Liver (tissue), 8 donors: ENCODE measurements at regions not wholly inside any gene's neighbourhood (a gene's known extent, or its start where the extent isn't known, plus 50 kb on each side); places are given as distances from the start of the nearest gene placed in this dataset.
A peak's percentile ranks its signal among the peaks of the same experiment; 100 is the strongest.

Source experiments
- DNase-seq: peaks from one replicate; pipeline ENCODE4 v3.0.0-alpha.2; 2017; ENCODE audit warnings: low spot score
- H3K27ac ChIP-seq, 2 donors: one replicate each; pipeline ENCODE4 v1.7.0; 2013; ENCODE audit warnings: inconsistent platforms in 2 of 2, low read length in 2 of 2, control low read depth in 1 of 2, low read depth in 1 of 2, mild to moderate bottlenecking in 1 of 2
- H3K27me3 ChIP-seq, 4 donors: one replicate each; pipeline versions ENCODE4 v1.6.1 to v1.7.0; 2013; ENCODE audit warnings: low read length in 3 of 4, inconsistent platforms in 1 of 4, mild to moderate bottlenecking in 1 of 4, moderate library complexity in 1 of 4; ENCODE audit not compliant: control insufficient read depth in 4 of 4, insufficient read depth in 4 of 4
- H3K36me3 ChIP-seq, 4 donors: one replicate each; pipeline versions ENCODE4 v1.6.1 to v1.7.0; 2013; ENCODE audit warnings: low read length in 3 of 4, mild to moderate bottlenecking in 3 of 4, low read depth in 1 of 4, moderate library complexity in 1 of 4; ENCODE audit not compliant: control insufficient read depth in 4 of 4, insufficient read depth in 3 of 4
- H3K4me1 ChIP-seq, 4 donors: one replicate each; pipeline versions ENCODE4 v1.6.1 to v1.7.0; 2013; ENCODE audit warnings: low read length in 3 of 4, mild to moderate bottlenecking in 3 of 4, moderate library complexity in 1 of 4; ENCODE audit not compliant: control insufficient read depth in 4 of 4, insufficient read depth in 4 of 4
- H3K4me3 ChIP-seq, 3 donors: one replicate each; pipeline versions ENCODE4 v1.6.1 to v1.7.0; 2013; ENCODE audit warnings: low read length in 3 of 3, control low read depth in 1 of 3, low read depth in 1 of 3, mild to moderate bottlenecking in 1 of 3
- H3K9ac ChIP-seq, 2 donors: one replicate each; pipeline ENCODE4 v1.7.0; 2013; ENCODE audit warnings: low read length in 2 of 2, mild to moderate bottlenecking in 2 of 2, moderate library complexity in 2 of 2, control low read depth in 1 of 2, low read depth in 1 of 2
- H3K9me3 ChIP-seq, 4 donors: one replicate each; pipeline versions ENCODE4 v1.6.1 to v1.7.0; 2013; ENCODE audit warnings: low read length in 3 of 4; ENCODE audit not compliant: control insufficient read depth in 4 of 4
- EGR1 ChIP-seq, 2 donors: IDR thresholded peaks; 2 replicates each; pipeline ENCODE4 v1.6.1; 2016 to 2018; ENCODE audit warnings: antibody characterized with exemption in 2 of 2, low read depth in 2 of 2
- FOXA1 ChIP-seq: IDR thresholded peaks from 2 replicates; pipeline ENCODE4 v1.6.1; 2016; ENCODE audit warnings: antibody characterized with exemption
- FOXA2 ChIP-seq: IDR thresholded peaks from 2 replicates; pipeline ENCODE4 v1.6.1; 2016; ENCODE audit warnings: antibody characterized with exemption
- GABPA ChIP-seq, 2 donors: IDR thresholded peaks in 1 of 2; conservative IDR thresholded peaks in 1 of 2; 2 replicates each; pipeline ENCODE4 v1.6.1; 2016; ENCODE audit warnings: antibody characterized with exemption in 2 of 2, mild to moderate bottlenecking in 1 of 2, moderate library complexity in 1 of 2
- HNF4A ChIP-seq, 2 donors: conservative IDR thresholded peaks; 2 replicates each; pipeline ENCODE4 v1.6.1; 2016; ENCODE audit warnings: antibody characterized with exemption in 2 of 2, mild to moderate bottlenecking in 2 of 2
- HNF4G ChIP-seq: IDR thresholded peaks from 2 replicates; pipeline ENCODE4 v1.6.1; 2016; ENCODE audit warnings: antibody characterized with exemption
- JUND ChIP-seq, 2 donors: IDR thresholded peaks; 2 replicates each; pipeline ENCODE4 v1.6.1; 2016; ENCODE audit warnings: antibody characterized with exemption in 2 of 2
- NR2F2 ChIP-seq: IDR thresholded peaks from 2 replicates; pipeline ENCODE4 v1.6.1; 2016; ENCODE audit warnings: antibody characterized with exemption
- RAD21 ChIP-seq, 2 donors: IDR thresholded peaks; 2 replicates each; pipeline ENCODE4 v1.6.1; 2016; ENCODE audit warnings: antibody characterized with exemption in 2 of 2, mild to moderate bottlenecking in 2 of 2
- RXRA ChIP-seq, 2 donors: IDR thresholded peaks; 2 replicates each; pipeline ENCODE4 v1.6.1; 2017 to 2018; ENCODE audit warnings: antibody characterized with exemption in 2 of 2, mild to moderate bottlenecking in 1 of 2
- SP1 ChIP-seq: IDR thresholded peaks from 2 replicates; pipeline ENCODE4 v1.6.1; 2018; ENCODE audit warnings: antibody characterized with exemption, mild to moderate bottlenecking
- TAF1 ChIP-seq: conservative IDR thresholded peaks from 2 replicates; pipeline ENCODE4 v1.6.1; 2016; ENCODE audit warnings: antibody characterized with exemption, mild to moderate bottlenecking
- YY1 ChIP-seq: IDR thresholded peaks from 2 replicates; pipeline ENCODE4 v1.6.1; 2016; ENCODE audit warnings: antibody characterized with exemption, mild to moderate bottlenecking
- WGBS: extraction: QIAGEN DNeasy Blood & Tissue Kit; methylation state at CpG from one replicate; pipeline ENCODE4 v1.1.7; 2013; 5-methylcytosine and 5-hydroxymethylcytosine counted together
- TF ChIP-seq, protein P1 (sequence below): fragments of 150-350 bp; IDR thresholded peaks from 2 replicates; pipeline ENCODE4 v1.5.1; 2017; ENCODE audit warnings: improper control_type of control experiment, low read depth, low read length; ENCODE audit not compliant: missing input control
- TF ChIP-seq, protein P2 (sequence below): IDR thresholded peaks from 2 replicates; pipeline ENCODE4 v1.6.1; 2016; ENCODE audit warnings: antibody characterized with exemption
- TF ChIP-seq, protein P3 (sequence below): IDR thresholded peaks from 2 replicates; pipeline ENCODE4 v1.6.1; 2016; ENCODE audit warnings: antibody characterized with exemption
- TF ChIP-seq, protein P4 (sequence below): IDR thresholded peaks from 2 replicates; pipeline ENCODE4 v1.6.1; 2016; ENCODE audit warnings: antibody characterized with exemption
- TF ChIP-seq, protein P5 (sequence below): IDR thresholded peaks from 2 replicates; pipeline ENCODE4 v1.6.1; 2016; ENCODE audit warnings: antibody characterized with exemption, mild to moderate bottlenecking
- donor health status: healthy.
- donor health status: healthy.
- donor health status: healthy.
- donor health status: healthy.
- donor health status: healthy.

DNA sequence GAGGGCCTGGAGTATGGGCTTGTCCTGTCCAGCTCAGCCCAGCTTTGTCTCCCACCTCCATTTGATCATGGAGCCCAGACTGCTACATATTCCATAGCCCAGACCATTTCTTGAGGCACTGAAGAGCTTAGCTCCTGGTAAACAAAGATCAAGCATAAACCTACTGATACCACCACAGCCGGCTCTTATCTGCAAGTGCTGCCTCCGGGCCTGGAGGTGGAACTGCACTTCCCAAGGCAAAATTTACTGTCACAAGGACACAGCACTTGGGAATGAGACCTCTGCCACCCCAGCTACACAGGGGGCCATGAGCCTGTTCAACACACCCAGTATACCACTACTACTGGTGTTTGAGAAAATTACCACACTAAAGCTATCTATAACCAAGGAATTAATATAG lies 53.7 kb upstream of the PLSCR5 start:
- WGBS: 86% methylated on average over 2 of the region's 2 CpGs
- TF ChIP-seq JUND (IDR thresholded peaks at IDR 0.05) (no peak), RXRA (IDR thresholded peaks at IDR 0.05) (no peak), RAD21 (IDR thresholded peaks at IDR 0.05) (no peak), FOXA2 (no peak), TAF1 (no peak), HNF4A (conservative IDR thresholded peaks at IDR 0.05) (no peak)
- TF ChIP-seq, protein P1, sequence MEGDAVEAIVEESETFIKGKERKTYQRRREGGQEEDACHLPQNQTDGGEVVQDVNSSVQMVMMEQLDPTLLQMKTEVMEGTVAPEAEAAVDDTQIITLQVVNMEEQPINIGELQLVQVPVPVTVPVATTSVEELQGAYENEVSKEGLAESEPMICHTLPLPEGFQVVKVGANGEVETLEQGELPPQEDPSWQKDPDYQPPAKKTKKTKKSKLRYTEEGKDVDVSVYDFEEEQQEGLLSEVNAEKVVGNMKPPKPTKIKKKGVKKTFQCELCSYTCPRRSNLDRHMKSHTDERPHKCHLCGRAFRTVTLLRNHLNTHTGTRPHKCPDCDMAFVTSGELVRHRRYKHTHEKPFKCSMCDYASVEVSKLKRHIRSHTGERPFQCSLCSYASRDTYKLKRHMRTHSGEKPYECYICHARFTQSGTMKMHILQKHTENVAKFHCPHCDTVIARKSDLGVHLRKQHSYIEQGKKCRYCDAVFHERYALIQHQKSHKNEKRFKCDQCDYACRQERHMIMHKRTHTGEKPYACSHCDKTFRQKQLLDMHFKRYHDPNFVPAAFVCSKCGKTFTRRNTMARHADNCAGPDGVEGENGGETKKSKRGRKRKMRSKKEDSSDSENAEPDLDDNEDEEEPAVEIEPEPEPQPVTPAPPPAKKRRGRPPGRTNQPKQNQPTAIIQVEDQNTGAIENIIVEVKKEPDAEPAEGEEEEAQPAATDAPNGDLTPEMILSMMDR: no peak
- TF ChIP-seq, protein P2, sequence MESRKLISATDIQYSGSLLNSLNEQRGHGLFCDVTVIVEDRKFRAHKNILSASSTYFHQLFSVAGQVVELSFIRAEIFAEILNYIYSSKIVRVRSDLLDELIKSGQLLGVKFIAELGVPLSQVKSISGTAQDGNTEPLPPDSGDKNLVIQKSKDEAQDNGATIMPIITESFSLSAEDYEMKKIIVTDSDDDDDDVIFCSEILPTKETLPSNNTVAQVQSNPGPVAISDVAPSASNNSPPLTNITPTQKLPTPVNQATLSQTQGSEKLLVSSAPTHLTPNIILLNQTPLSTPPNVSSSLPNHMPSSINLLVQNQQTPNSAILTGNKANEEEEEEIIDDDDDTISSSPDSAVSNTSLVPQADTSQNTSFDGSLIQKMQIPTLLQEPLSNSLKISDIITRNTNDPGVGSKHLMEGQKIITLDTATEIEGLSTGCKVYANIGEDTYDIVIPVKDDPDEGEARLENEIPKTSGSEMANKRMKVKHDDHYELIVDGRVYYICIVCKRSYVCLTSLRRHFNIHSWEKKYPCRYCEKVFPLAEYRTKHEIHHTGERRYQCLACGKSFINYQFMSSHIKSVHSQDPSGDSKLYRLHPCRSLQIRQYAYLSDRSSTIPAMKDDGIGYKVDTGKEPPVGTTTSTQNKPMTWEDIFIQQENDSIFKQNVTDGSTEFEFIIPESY: no peak
- TF ChIP-seq, protein P3, sequence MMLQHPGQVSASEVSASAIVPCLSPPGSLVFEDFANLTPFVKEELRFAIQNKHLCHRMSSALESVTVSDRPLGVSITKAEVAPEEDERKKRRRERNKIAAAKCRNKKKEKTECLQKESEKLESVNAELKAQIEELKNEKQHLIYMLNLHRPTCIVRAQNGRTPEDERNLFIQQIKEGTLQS: no peak

DNA sequence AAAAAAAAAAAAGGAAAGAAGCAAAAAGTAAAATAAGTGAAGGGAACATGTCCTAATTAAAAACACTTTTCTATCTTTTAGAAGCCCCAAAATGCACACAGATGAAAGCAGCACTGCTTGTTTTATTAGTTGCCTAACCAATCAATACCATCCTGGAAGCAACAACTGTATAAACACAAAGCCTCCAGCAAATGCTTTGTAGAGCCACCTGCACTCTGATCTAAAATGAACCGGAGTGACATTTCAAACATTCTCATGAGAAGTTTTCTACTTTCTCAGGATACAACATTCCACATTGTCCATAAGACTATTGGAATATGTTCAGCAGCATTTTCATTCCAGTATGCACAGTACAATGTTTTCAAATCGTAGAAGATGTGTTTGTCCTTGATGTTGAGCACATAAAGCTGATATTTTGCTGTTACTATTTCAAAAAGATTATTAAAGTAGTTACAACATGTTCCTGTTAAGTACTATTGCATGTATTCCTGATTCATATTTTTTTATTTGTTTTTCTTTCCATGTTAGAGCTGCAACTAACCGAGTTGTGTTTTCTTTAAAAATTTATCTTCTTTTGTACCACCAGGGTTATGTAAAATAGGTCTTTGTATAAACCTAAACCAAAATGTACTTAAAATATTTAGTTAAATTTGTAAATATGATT lies 50.3 kb upstream of the PLSCR5 start:
- H3K36me3 ChIP-seq: no peaks in the 10 kb centered on the region
- H3K9me3 ChIP-seq: no peaks in the 10 kb centered on the region
- no peak overlapping the region for H3K4me3 ChIP-seq
- peaks cover 2 to 9% (median 5%) of the 10 kb centered on the region in 4 donors for H3K4me1 ChIP-seq
- no peak overlapping the region for H3K9ac ChIP-seq
- TF ChIP-seq GABPA (IDR thresholded peaks at IDR 0.05 in 1 of 2, conservative IDR thresholded peaks at IDR 0.05 in 1 of 2) (no peak), EGR1 (IDR thresholded peaks at IDR 0.05; ENCODE audit: low read depth in 2 of 2) (no peak), RXRA (IDR thresholded peaks at IDR 0.05) (peak; percentile 50 to 55), TAF1 (no peak), HNF4A (conservative IDR thresholded peaks at IDR 0.05) (peak; percentile 52 to 60), SP1 (peak; percentile 25), FOXA2 (peak; percentile 28), RAD21 (IDR thresholded peaks at IDR 0.05) (peak in 1 of 2 donors; percentile 12), JUND (IDR thresholded peaks at IDR 0.05) (peak; percentile 34 to 46), HNF4G (no peak), FOXA1 (no peak), NR2F2 (no peak), YY1 (peak; percentile 34)
- TF ChIP-seq, protein P3: no peak
- TF ChIP-seq, protein P2: peak; percentile 45
- TF ChIP-seq, protein P4, sequence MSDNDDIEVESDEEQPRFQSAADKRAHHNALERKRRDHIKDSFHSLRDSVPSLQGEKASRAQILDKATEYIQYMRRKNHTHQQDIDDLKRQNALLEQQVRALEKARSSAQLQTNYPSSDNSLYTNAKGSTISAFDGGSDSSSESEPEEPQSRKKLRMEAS: peak; percentile 44
- TF ChIP-seq, protein P5, sequence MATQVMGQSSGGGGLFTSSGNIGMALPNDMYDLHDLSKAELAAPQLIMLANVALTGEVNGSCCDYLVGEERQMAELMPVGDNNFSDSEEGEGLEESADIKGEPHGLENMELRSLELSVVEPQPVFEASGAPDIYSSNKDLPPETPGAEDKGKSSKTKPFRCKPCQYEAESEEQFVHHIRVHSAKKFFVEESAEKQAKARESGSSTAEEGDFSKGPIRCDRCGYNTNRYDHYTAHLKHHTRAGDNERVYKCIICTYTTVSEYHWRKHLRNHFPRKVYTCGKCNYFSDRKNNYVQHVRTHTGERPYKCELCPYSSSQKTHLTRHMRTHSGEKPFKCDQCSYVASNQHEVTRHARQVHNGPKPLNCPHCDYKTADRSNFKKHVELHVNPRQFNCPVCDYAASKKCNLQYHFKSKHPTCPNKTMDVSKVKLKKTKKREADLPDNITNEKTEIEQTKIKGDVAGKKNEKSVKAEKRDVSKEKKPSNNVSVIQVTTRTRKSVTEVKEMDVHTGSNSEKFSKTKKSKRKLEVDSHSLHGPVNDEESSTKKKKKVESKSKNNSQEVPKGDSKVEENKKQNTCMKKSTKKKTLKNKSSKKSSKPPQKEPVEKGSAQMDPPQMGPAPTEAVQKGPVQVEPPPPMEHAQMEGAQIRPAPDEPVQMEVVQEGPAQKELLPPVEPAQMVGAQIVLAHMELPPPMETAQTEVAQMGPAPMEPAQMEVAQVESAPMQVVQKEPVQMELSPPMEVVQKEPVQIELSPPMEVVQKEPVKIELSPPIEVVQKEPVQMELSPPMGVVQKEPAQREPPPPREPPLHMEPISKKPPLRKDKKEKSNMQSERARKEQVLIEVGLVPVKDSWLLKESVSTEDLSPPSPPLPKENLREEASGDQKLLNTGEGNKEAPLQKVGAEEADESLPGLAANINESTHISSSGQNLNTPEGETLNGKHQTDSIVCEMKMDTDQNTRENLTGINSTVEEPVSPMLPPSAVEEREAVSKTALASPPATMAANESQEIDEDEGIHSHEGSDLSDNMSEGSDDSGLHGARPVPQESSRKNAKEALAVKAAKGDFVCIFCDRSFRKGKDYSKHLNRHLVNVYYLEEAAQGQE: no peak
- TF ChIP-seq, protein P1: no peak
- WGBS: 24% methylated on average over 3 of the region's 3 CpGs
- DNase-seq: no peak
- H3K27ac ChIP-seq: no peak overlapping the region
- H3K27me3 ChIP-seq: no peaks in the 10 kb centered on the region

More for the DNA sequence above, 53.7 kb upstream of the PLSCR5 start:
- Histone ChIP-seq H3K9ac (no peak overlapping the region), H3K9me3 (no peaks in the 10 kb centered on the region), H3K27me3 (no peaks in the 10 kb centered on the region), H3K4me1 (peaks cover 0 to 9% (median 5%) of the 10 kb centered on the region in 4 donors), H3K36me3 (no peaks in the 10 kb centered on the region), H3K4me3 (no peak overlapping the region), H3K27ac (no peak overlapping the region)
- no peak for DNase-seq
